Activated naive CD8-positive, alpha-beta T cell treated with anti-CD3 and anti-CD28 coated beads, Interleukin-2, amount 50 U/mL, for 24 hours (primary cell): ENCODE measurements at regions not wholly inside any gene's neighbourhood (a gene's known extent, or its start where the extent isn't known, plus 50 kb on each side); places are given as distances from the start of the nearest gene placed in this dataset.

ENCODE experiments used
- ATAC-seq: fragments of 150-1000 bp; cut with Tn5 transposase; one replicate; pipeline ENCODE4 v1.10.0; 2021
- DNase-seq: peaks from one replicate; pipeline ENCODE4 v3.0.0; 2021
- H3K27ac Mint-ChIP-seq: one replicate; pipeline ENCODE4 v1.8.0; 2021; ENCODE audit warnings: mild to moderate bottlenecking, mixed read lengths
- H3K27me3 Mint-ChIP-seq: one replicate; pipeline ENCODE4 v1.8.0; 2021; ENCODE audit warnings: mixed read lengths
- H3K36me3 Mint-ChIP-seq: one replicate; pipeline ENCODE4 v1.8.0; 2021; ENCODE audit warnings: low read depth, mixed read lengths
- H3K4me1 Mint-ChIP-seq: one replicate; pipeline ENCODE4 v1.8.0; 2021; ENCODE audit warnings: mixed read lengths
- H3K4me3 Mint-ChIP-seq: one replicate; pipeline ENCODE4 v1.8.0; 2021; ENCODE audit warnings: mild to moderate bottlenecking, moderate library complexity, mixed read lengths
- H3K9me3 Mint-ChIP-seq: one replicate; pipeline ENCODE4 v1.8.0; 2021; ENCODE audit warnings: mixed read lengths

- ATAC-seq, result no peak
- no peaks in the 10 kb centered on the region for H3K9me3 Mint-ChIP-seq
- H3K4me3 Mint-ChIP-seq, result no peak overlapping the region
- peaks cover 3% of the 10 kb centered on the region for H3K4me1 Mint-ChIP-seq
- H3K27ac Mint-ChIP-seq, result no peak overlapping the region
- no peak for DNase-seq
- no peaks in the 10 kb centered on the region for H3K36me3 Mint-ChIP-seq
- H3K27me3 Mint-ChIP-seq, result peaks cover 4% of the 10 kb centered on the region
These were observed 118.3 kb upstream of the GALNT15 start for GRCh38 chr3:16056217-16056616.

GRCh38 chr3:16058521-16058920 lies 116.0 kb upstream of the GALNT15 start:
- ATAC-seq, result no peak
- H3K36me3 Mint-ChIP-seq, result no peaks in the 10 kb centered on the region
- no peak for DNase-seq
- no peak overlapping the region for H3K4me3 Mint-ChIP-seq
- no peaks in the 10 kb centered on the region for H3K9me3 Mint-ChIP-seq
- no peak overlapping the region for H3K27ac Mint-ChIP-seq
- H3K4me1 Mint-ChIP-seq, result no peaks in the 10 kb centered on the region
- peaks cover 4% of the 10 kb centered on the region for H3K27me3 Mint-ChIP-seq

GRCh38 chr3:16059081-16059537 lies 115.4 kb upstream of the GALNT15 start:
- DNase-seq (no peak), ATAC-seq (no peak)
- Mint-ChIP-seq H3K27me3 (peaks cover 4% of the 10 kb centered on the region), H3K4me3 (no peak overlapping the region), H3K36me3 (no peaks in the 10 kb centered on the region), H3K4me1 (no peaks in the 10 kb centered on the region), H3K9me3 (no peaks in the 10 kb centered on the region), H3K27ac (no peak overlapping the region)

DNA sequence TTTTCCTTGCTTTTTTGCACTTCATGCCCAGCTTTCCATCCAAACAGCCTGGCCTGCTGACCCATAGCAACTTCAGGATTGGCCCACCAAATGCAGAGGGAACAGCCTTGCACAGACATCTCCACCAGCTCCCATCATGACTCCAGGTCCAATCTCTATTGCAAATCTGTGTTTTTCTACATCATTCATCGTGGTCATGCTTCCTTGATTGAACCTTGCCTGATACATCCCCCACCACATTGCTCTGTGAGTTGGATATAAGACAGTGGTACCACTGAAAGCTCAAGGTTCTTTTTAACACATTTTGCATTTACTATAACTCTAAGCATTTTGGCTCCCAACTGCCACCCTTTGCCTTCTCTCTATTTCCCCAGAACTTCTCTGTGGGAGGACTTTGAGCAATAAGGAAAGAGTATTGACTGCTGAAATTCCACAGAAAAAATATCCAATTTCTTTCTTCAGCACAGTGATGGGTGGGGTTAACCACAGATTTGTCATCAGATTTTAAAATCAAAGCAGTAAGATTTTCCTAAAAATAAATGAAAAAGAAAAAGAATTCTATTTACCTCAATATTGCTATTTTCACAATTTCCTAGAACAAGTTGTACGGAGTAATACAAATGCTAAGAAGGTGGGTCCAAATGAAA lies 114.6 kb upstream of the GALNT15 start:
- H3K27me3 Mint-ChIP-seq, result peaks cover 4% of the 10 kb centered on the region
- H3K36me3 Mint-ChIP-seq, result no peaks in the 10 kb centered on the region
- H3K27ac Mint-ChIP-seq, result no peak overlapping the region
- DNase-seq (no peak), ATAC-seq (no peak)
- H3K9me3 Mint-ChIP-seq, result no peaks in the 10 kb centered on the region
- no peaks in the 10 kb centered on the region for H3K4me1 Mint-ChIP-seq
- no peak overlapping the region for H3K4me3 Mint-ChIP-seq

- no peak overlapping the region for H3K4me3 Mint-ChIP-seq
- H3K4me1 Mint-ChIP-seq, result no peaks in the 10 kb centered on the region
- ATAC-seq (no peak), DNase-seq (no peak)
- H3K27me3 Mint-ChIP-seq, result peaks cover 4% of the 10 kb centered on the region
- H3K9me3 Mint-ChIP-seq, result no peaks in the 10 kb centered on the region
- H3K36me3 Mint-ChIP-seq, result no peaks in the 10 kb centered on the region
- no peak overlapping the region for H3K27ac Mint-ChIP-seq
These were observed 114.1 kb upstream of the GALNT15 start for GRCh38 chr3:16060358-16060852.

DNA sequence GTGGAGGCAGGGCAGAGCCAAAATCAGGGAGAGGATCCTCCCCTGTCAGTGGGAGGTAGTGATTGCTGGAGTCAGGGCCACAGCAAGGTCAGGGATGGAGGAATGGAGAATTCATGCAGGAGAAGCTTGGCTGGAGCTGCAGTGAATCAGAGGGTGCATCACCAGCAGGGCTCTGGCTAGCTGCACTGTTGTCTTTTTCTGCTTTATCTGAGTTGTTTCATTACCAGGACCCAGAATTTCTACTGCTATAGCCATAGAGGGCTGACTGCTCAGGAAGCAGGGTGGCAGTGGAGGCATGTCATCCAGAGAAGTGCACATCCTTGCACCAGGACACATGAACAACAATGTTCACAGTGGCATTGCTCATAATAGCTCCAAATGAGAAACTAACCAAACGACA lies 113.5 kb upstream of the GALNT15 start:
- no peak for ATAC-seq
- H3K36me3 Mint-ChIP-seq, result no peaks in the 10 kb centered on the region
- H3K27ac Mint-ChIP-seq, result no peak overlapping the region
- no peak for DNase-seq
- no peak overlapping the region for H3K4me3 Mint-ChIP-seq
- no peaks in the 10 kb centered on the region for H3K9me3 Mint-ChIP-seq
- peaks cover 4% of the 10 kb centered on the region for H3K27me3 Mint-ChIP-seq
- H3K4me1 Mint-ChIP-seq, result no peaks in the 10 kb centered on the region

GRCh38 chr3:16061491-16061890 lies 113.0 kb upstream of the GALNT15 start:
- Mint-ChIP-seq H3K9me3 (no peaks in the 10 kb centered on the region), H3K27me3 (peaks cover 4% of the 10 kb centered on the region), H3K4me3 (no peak overlapping the region), H3K27ac (no peak overlapping the region), H3K4me1 (no peaks in the 10 kb centered on the region), H3K36me3 (no peaks in the 10 kb centered on the region)
- DNase-seq (no peak), ATAC-seq (no peak)

- no peaks in the 10 kb centered on the region for H3K36me3 Mint-ChIP-seq
- no peak for DNase-seq
- peaks cover 4% of the 10 kb centered on the region for H3K27me3 Mint-ChIP-seq
- H3K4me1 Mint-ChIP-seq, result no peaks in the 10 kb centered on the region
- no peak overlapping the region for H3K4me3 Mint-ChIP-seq
- no peak overlapping the region for H3K27ac Mint-ChIP-seq
- no peaks in the 10 kb centered on the region for H3K9me3 Mint-ChIP-seq
- ATAC-seq, result no peak
These were observed 110.9 kb upstream of the GALNT15 start for GRCh38 chr3:16063603-16064002.

GRCh38 chr3:16064642-16065414 lies 109.7 kb upstream of the GALNT15 start:
- no peak for DNase-seq
- no peak for ATAC-seq

DNA sequence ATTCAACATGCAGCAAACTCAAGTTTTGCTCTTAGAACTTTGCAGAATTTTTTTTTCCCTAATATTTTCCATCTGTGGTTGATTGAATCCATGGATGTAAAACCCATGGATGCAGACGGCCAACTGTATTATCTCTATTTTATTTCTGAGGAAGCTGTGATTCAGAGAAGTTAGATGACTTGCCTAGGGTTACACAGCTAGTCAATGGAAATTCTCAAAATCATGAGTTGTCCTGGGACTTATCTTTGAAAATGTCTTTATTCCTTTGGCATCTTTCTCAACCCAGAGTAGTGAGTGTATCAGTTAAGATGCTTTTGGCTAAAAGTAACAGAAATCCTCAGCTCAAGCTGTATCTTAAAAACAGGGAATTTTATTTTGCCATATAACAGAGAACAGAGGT lies 107.9 kb upstream of the GALNT15 start:
- Mint-ChIP-seq H3K9me3 (no peaks in the 10 kb centered on the region), H3K36me3 (no peaks in the 10 kb centered on the region), H3K27me3 (no peaks in the 10 kb centered on the region), H3K4me3 (no peak overlapping the region), H3K27ac (no peak overlapping the region), H3K4me1 (no peaks in the 10 kb centered on the region)
- ATAC-seq (no peak), DNase-seq (no peak)

More at GRCh38 chr3:16064642-16065414, 109.7 kb upstream of the GALNT15 start:
- no peaks in the 10 kb centered on the region for H3K4me1 Mint-ChIP-seq
- no peak overlapping the region for H3K4me3 Mint-ChIP-seq
- no peaks in the 10 kb centered on the region for H3K27me3 Mint-ChIP-seq
- H3K9me3 Mint-ChIP-seq, result no peaks in the 10 kb centered on the region
- H3K36me3 Mint-ChIP-seq, result no peaks in the 10 kb centered on the region
- no peak overlapping the region for H3K27ac Mint-ChIP-seq

- Mint-ChIP-seq H3K27me3 (no peaks in the 10 kb centered on the region), H3K4me1 (no peaks in the 10 kb centered on the region), H3K4me3 (no peak overlapping the region), H3K36me3 (no peaks in the 10 kb centered on the region), H3K27ac (no peak overlapping the region), H3K9me3 (no peaks in the 10 kb centered on the region)
- ATAC-seq, result no peak
- DNase-seq, result no peak
These were observed 107.5 kb upstream of the GALNT15 start for GRCh38 chr3:16066975-16067374.

GRCh38 chr3:16067837-16068471 lies 106.5 kb upstream of the GALNT15 start:
- Mint-ChIP-seq H3K27ac (no peak overlapping the region), H3K9me3 (no peaks in the 10 kb centered on the region), H3K36me3 (no peaks in the 10 kb centered on the region), H3K4me3 (no peak overlapping the region), H3K27me3 (no peaks in the 10 kb centered on the region), H3K4me1 (no peaks in the 10 kb centered on the region)
- DNase-seq (no peak), ATAC-seq (no peak)

DNA sequence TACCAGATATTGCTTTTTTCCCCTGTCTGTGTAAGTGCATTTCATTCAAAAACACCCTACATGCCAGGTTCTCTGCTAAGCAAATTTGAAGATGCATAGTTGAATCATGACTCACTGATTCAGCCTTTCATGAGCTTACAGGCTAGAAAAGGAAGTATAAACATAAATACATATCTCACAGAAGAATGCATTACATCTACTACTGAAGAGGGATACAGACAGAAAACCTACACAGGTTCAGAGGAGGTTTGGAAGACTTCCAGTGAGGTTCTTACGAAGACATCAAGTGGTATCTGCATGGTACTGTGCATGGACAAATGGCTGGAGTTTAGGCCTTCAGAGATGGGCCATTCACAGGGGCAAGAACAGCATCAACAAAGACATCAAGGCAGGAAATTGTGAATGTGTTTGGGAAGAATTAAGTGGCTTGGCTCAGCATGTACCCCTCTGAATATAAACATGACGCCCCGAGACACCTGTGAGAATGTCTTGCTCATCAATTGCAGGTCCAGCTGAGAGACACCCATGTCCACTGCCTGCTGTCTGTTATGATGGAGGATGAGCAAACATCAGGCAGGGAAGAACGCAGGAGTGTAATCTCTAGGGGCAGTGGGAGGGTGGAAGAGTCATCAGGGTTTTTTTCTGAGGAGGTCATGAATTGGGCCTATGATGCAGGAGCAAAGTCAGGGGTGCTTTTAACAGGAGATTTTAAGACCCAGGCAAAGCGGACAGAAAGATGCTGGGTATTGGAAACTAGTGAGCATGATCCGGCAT lies 105.1 kb upstream of the GALNT15 start:
- H3K27ac Mint-ChIP-seq, result no peak overlapping the region
- H3K36me3 Mint-ChIP-seq, result no peaks in the 10 kb centered on the region
- DNase-seq (no peak), ATAC-seq (no peak)
- no peaks in the 10 kb centered on the region for H3K9me3 Mint-ChIP-seq
- H3K4me1 Mint-ChIP-seq, result no peaks in the 10 kb centered on the region
- H3K27me3 Mint-ChIP-seq, result no peaks in the 10 kb centered on the region
- no peak overlapping the region for H3K4me3 Mint-ChIP-seq

- Mint-ChIP-seq H3K27ac (no peak overlapping the region), H3K9me3 (no peaks in the 10 kb centered on the region), H3K36me3 (no peaks in the 10 kb centered on the region), H3K4me1 (no peaks in the 10 kb centered on the region), H3K4me3 (no peak overlapping the region), H3K27me3 (no peaks in the 10 kb centered on the region)
- DNase-seq, result no peak
- ATAC-seq, result no peak
These were observed 103.8 kb upstream of the GALNT15 start for GRCh38 chr3:16070707-16071106.
